ENCODE measurements at regions not wholly inside any gene's neighbourhood (a gene's known extent, or its start where the extent isn't known, plus 50 kb on each side); places are given as distances from the start of the nearest gene placed in this dataset.

DNA sequence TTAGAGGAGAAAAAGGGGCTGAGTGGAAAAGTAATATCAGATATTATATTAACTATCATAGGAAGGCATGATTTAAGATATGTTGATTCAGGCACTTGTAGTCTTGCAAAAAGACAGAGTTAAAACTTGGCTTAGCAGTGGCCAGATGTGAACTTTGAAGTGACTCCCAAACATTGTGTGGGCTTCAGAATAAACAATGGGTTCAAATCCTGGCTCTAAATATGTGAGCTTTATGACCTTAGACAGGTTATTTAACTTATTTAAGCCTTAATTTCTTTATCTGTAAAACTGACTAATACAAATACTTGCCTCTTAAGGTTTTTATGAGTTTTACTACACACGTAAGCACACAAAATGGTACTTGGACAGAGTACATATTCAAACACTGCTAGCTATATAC is 85.9 kb downstream of the TNFSF18 start:
- H3K9me3 Mint-ChIP-seq = peaks cover 0 to 2% (median 0%) of the 10 kb centered on the region in 5 donors
- no peaks in the 10 kb centered on the region for H3K36me3 ChIP-seq (ENCODE audit: insufficient read depth, low read length)
- H3K4me1 ChIP-seq (ENCODE audit: insufficient read depth, low read length) = no peaks in the 10 kb centered on the region
- DNase-seq = no peak
- no peaks in the 10 kb centered on the region for H3K27me3 ChIP-seq (ENCODE audit: insufficient read depth, low read length, poor library complexity, severe bottlenecking)
- H3K27ac ChIP-seq (ENCODE audit: low read depth, low read length) = no peak overlapping the region
- peaks cover 0 to 2% of the 10 kb centered on the region in 2 donors for H3K27me3 Mint-ChIP-seq
- POLR2A ChIA-PET = no interaction called here
- no peaks in the 10 kb centered on the region for H3K9me3 ChIP-seq (ENCODE audit: low read length)
- no peaks in the 10 kb centered on the region for H3K36me3 Mint-ChIP-seq
- no peak overlapping the region for H3K27ac Mint-ChIP-seq
- no peaks in the 10 kb centered on the region for H3K4me1 Mint-ChIP-seq
- H3K4me3 Mint-ChIP-seq = no peak overlapping the region
- no peak overlapping the region for H3K4me3 ChIP-seq (ENCODE audit: low read length)
- CTCF ChIA-PET = interaction anchor here (1.5 kb wide), 1 partner anchor 8 kb away, joined by 3 read pairs; no protein-coding TSS in a partner anchor

DNA sequence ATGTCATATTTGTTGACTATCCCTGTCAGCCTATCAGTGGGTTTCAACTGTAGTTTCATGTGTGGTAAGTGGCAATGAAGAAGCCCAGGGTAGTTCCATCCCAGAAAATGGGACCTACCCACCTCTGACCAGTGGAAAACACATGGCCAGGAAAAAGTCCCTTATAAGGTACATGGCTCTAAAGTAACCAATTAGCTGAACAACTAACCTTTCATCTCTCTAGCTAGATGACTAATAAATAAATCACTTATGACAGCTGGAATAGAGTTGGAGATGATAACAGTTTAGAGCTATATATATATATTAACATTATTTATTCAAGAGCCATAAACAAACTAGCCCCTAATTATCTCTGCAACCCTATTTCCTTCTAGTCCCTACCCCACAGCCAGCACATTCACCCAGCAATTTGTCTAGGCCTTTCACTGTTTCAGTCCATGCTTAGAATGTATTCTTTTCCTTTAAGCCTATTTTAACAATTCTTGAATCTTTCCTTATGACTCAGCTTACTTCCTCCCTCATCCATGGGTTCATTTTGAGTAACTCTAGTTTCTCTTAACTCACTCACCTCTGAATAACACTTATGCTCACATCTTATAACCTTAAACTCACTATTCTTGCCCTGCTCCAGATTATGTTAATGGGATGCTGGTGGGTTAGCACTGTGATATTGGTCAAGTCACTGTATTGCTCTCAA is 83.7 kb downstream of the TNFSF18 start:
- peak overlapping the region in 1 of 8 donors; percentile 42 for H3K27ac Mint-ChIP-seq
- H3K4me3 Mint-ChIP-seq = no peak overlapping the region
- H3K27ac ChIP-seq (ENCODE audit: low read depth, low read length) = no peak overlapping the region
- ChIA-PET CTCF (no interaction called here), POLR2A (no interaction called here)
- H3K9me3 ChIP-seq (ENCODE audit: low read length) = no peaks in the 10 kb centered on the region
- H3K36me3 ChIP-seq (ENCODE audit: insufficient read depth, low read length) = no peaks in the 10 kb centered on the region
- no peaks in the 10 kb centered on the region for H3K4me1 Mint-ChIP-seq
- no peak overlapping the region for H3K4me3 ChIP-seq (ENCODE audit: low read length)
- no peak for DNase-seq
- H3K27me3 Mint-ChIP-seq = peaks cover 0 to 2% of the 10 kb centered on the region in 2 donors
- H3K9me3 Mint-ChIP-seq = peaks cover 0 to 2% (median 0%) of the 10 kb centered on the region in 5 donors
- no peaks in the 10 kb centered on the region for H3K4me1 ChIP-seq (ENCODE audit: insufficient read depth, low read length)
- H3K27me3 ChIP-seq (ENCODE audit: insufficient read depth, low read length, poor library complexity, severe bottlenecking) = no peaks in the 10 kb centered on the region
- H3K36me3 Mint-ChIP-seq = no peaks in the 10 kb centered on the region

DNA sequence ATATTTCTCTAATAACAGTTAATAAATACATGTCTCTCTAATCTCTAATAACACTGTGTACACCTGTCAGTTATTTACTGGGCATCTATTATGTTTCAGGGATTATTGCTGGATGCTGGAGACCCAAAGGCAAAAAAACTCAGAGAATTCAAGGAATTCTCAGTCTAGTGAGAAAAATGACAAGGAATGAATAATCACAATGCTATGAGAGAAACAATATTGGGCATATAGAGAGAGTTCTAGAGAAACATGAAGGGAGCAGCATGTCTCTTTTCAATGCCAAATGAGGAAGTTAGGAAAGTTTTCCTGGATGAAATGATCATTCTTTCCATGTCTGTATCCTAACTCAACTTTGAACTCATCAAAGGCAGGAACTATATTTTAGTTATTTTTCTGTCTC is 82.8 kb downstream of the TNFSF18 start:
- ChIA-PET POLR2A (no interaction called here), CTCF (no interaction called here)
- Histone ChIP-seq H3K4me1 (ENCODE audit: insufficient read depth, low read length) (no peaks in the 10 kb centered on the region), H3K4me3 (ENCODE audit: low read length) (no peak overlapping the region), H3K27me3 (ENCODE audit: insufficient read depth, low read length, poor library complexity, severe bottlenecking) (no peaks in the 10 kb centered on the region), H3K9me3 (ENCODE audit: low read length) (no peaks in the 10 kb centered on the region), H3K27ac (ENCODE audit: low read depth, low read length) (no peak overlapping the region), H3K36me3 (ENCODE audit: insufficient read depth, low read length) (no peaks in the 10 kb centered on the region)
- Mint-ChIP-seq H3K9me3 (no peaks in the 10 kb centered on the region), H3K4me3 (no peak overlapping the region), H3K27me3 (no peaks in the 10 kb centered on the region), H3K36me3 (no peaks in the 10 kb centered on the region), H3K27ac (no peak overlapping the region), H3K4me1 (no peaks in the 10 kb centered on the region)
- DNase-seq = no peak

DNA sequence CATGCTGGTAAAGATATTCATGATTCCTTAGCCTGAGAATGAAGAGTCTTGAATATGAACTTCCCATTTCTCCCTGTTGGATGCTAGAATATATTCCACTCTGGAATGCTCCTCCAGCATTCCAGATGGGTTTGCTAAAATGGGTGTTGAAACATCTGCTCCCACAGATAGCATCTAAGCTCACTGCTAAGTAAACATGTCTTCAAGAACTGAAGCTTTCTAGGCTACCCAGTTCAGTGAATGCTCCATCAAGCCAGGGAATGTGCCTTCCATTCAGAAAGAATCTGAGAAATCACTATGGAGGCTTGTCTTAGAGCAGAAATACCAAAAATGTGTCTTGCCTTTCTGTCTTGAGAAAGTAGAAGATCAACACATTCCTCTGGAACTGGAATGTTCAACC is 81.1 kb downstream of the TNFSF18 start:
- no peaks in the 10 kb centered on the region for H3K36me3 Mint-ChIP-seq

DNA sequence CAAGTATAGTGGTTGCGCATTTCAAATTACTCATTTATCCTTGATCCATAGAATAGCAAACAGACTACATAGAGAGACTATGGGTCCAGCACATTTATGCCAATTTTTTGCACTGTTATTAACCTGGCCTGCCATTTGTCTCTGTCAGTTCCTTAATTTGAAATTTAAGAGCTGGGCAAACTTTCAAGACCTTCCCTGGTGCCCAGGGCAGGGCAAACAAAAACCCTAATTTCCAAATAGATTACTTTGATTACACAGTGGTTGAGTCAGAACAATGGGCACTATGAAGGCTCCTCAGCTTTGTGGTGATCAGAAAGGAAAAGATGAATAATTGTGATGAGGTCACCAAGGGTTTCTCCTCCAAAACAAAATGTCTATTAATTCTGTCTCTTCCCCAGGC is 80.6 kb downstream of the TNFSF18 start:
- Mint-ChIP-seq H3K27ac (no peak overlapping the region), H3K4me3 (no peak overlapping the region), H3K4me1 (no peaks in the 10 kb centered on the region), H3K9me3 (no peaks in the 10 kb centered on the region), H3K27me3 (no peaks in the 10 kb centered on the region), H3K36me3 (no peaks in the 10 kb centered on the region)
- H3K27ac ChIP-seq (ENCODE audit: low read depth, low read length) = no peak overlapping the region
- no peaks in the 10 kb centered on the region for H3K4me1 ChIP-seq (ENCODE audit: insufficient read depth, low read length)
- CTCF ChIA-PET = no interaction called here
- no peak for DNase-seq
- no peaks in the 10 kb centered on the region for H3K27me3 ChIP-seq (ENCODE audit: insufficient read depth, low read length, poor library complexity, severe bottlenecking)
- no peak overlapping the region for H3K4me3 ChIP-seq (ENCODE audit: low read length)
- H3K9me3 ChIP-seq (ENCODE audit: low read length) = no peaks in the 10 kb centered on the region
- H3K36me3 ChIP-seq (ENCODE audit: insufficient read depth, low read length) = no peaks in the 10 kb centered on the region
- POLR2A ChIA-PET = no interaction called here

More for the DNA sequence above, 81.1 kb downstream of the TNFSF18 start:
- POLR2A ChIA-PET = no interaction called here
- Histone ChIP-seq H3K4me3 (ENCODE audit: low read length) (no peak overlapping the region), H3K9me3 (ENCODE audit: low read length) (no peaks in the 10 kb centered on the region), H3K4me1 (ENCODE audit: insufficient read depth, low read length) (no peaks in the 10 kb centered on the region), H3K27ac (ENCODE audit: low read depth, low read length) (no peak overlapping the region), H3K27me3 (ENCODE audit: insufficient read depth, low read length, poor library complexity, severe bottlenecking) (no peaks in the 10 kb centered on the region), H3K36me3 (ENCODE audit: insufficient read depth, low read length) (no peaks in the 10 kb centered on the region)
- CTCF ChIA-PET = no interaction called here
- Mint-ChIP-seq H3K9me3 (no peaks in the 10 kb centered on the region), H3K27ac (no peak overlapping the region), H3K27me3 (no peaks in the 10 kb centered on the region), H3K4me1 (no peaks in the 10 kb centered on the region), H3K4me3 (no peak overlapping the region)
- DNase-seq = no peak

DNA sequence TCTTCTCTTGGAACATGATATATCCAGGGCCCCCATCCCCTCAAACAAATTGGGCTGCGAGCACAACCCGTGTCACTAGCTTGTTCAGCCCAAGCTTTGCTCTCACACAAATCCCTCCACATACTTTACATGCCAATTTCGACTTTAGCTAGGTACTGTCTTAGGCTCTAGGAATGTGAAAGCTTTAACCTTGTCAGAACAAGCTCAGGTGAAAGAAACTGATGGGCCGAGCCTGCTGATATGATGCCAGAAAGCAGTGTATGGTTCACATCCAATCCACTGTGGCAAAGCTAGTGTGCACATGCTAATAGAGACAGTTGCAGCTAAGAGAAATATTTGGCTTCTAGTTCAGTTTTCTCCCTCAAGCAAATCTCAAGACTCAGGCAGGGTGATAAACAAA is 79.5 kb downstream of the TNFSF18 start:
- no peak overlapping the region for H3K4me3 Mint-ChIP-seq
- CTCF ChIA-PET = no interaction called here
- Histone ChIP-seq H3K4me1 (ENCODE audit: insufficient read depth, low read length) (no peaks in the 10 kb centered on the region), H3K27me3 (ENCODE audit: insufficient read depth, low read length, poor library complexity, severe bottlenecking) (no peaks in the 10 kb centered on the region), H3K9me3 (ENCODE audit: low read length) (no peaks in the 10 kb centered on the region), H3K36me3 (ENCODE audit: insufficient read depth, low read length) (no peaks in the 10 kb centered on the region), H3K4me3 (ENCODE audit: low read length) (no peak overlapping the region), H3K27ac (ENCODE audit: low read depth, low read length) (no peak overlapping the region)
- no peaks in the 10 kb centered on the region for H3K36me3 Mint-ChIP-seq
- H3K4me1 Mint-ChIP-seq = no peaks in the 10 kb centered on the region
- no peaks in the 10 kb centered on the region for H3K9me3 Mint-ChIP-seq
- H3K27me3 Mint-ChIP-seq = no peaks in the 10 kb centered on the region
- H3K27ac Mint-ChIP-seq = no peak overlapping the region
- no peak for DNase-seq
- POLR2A ChIA-PET = no interaction called here

DNA sequence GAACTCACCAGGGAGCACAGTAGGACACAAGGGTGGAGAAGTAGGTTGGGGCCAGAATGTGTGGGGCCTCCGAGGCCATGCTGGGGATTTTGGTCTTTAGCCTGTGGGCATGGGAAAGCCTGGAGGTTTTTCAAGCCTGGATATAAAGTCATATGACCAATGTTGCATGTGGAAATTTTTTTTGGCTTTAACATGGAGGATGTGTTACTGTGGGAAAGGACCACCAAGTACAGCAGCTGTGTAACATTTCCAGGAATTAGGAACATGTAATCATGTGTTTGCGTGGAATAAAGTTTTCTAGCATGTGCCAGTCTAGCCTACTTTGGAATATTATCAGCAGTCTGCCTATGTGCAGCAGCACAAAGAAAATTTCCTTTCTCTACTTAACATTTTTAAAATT is 78.5 kb downstream of the TNFSF18 start:
- POLR2A ChIA-PET = no interaction called here
- no peaks in the 10 kb centered on the region for H3K36me3 Mint-ChIP-seq
- H3K27ac ChIP-seq (ENCODE audit: low read depth, low read length) = no peak overlapping the region
- H3K4me3 ChIP-seq (ENCODE audit: low read length) = no peak overlapping the region
- H3K27me3 Mint-ChIP-seq = no peaks in the 10 kb centered on the region
- DNase-seq = no peak
- H3K9me3 ChIP-seq (ENCODE audit: low read length) = no peaks in the 10 kb centered on the region
- H3K4me1 Mint-ChIP-seq = no peaks in the 10 kb centered on the region
- no peak overlapping the region for H3K4me3 Mint-ChIP-seq
- no peaks in the 10 kb centered on the region for H3K36me3 ChIP-seq (ENCODE audit: insufficient read depth, low read length)
- no peaks in the 10 kb centered on the region for H3K9me3 Mint-ChIP-seq
- H3K4me1 ChIP-seq (ENCODE audit: insufficient read depth, low read length) = no peaks in the 10 kb centered on the region
- H3K27ac Mint-ChIP-seq = no peak overlapping the region
- CTCF ChIA-PET = no interaction called here
- no peaks in the 10 kb centered on the region for H3K27me3 ChIP-seq (ENCODE audit: insufficient read depth, low read length, poor library complexity, severe bottlenecking)

DNA sequence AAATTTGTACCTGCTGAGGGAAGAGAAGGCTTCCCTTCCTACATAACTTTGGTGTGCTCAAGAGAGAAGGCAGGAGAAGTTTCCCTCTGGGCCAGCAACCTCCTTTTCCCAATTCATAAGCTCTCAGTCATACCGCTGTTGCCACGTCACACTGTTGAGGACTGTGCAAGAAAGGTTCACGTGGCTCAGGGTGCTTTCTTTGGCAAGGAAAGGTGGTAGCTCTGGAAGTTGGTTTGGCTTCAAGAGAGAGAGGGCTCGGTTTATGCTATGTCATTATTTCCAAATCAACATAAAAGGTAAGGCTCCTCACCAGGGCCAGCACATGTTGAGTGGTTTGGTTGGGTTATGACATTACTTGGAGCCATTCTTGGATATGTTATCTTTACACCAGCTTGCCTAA is 77.3 kb downstream of the TNFSF18 start:
- Histone ChIP-seq H3K36me3 (ENCODE audit: insufficient read depth, low read length) (no peaks in the 10 kb centered on the region), H3K27ac (ENCODE audit: low read depth, low read length) (no peak overlapping the region), H3K4me1 (ENCODE audit: insufficient read depth, low read length) (no peaks in the 10 kb centered on the region), H3K4me3 (ENCODE audit: low read length) (no peak overlapping the region), H3K9me3 (ENCODE audit: low read length) (no peaks in the 10 kb centered on the region), H3K27me3 (ENCODE audit: insufficient read depth, low read length, poor library complexity, severe bottlenecking) (no peaks in the 10 kb centered on the region)
- H3K36me3 Mint-ChIP-seq = no peaks in the 10 kb centered on the region
- H3K27ac Mint-ChIP-seq = no peak overlapping the region
- POLR2A ChIA-PET = no interaction called here
- H3K27me3 Mint-ChIP-seq = no peaks in the 10 kb centered on the region
- H3K4me1 Mint-ChIP-seq = no peaks in the 10 kb centered on the region
- CTCF ChIA-PET = interaction anchor here (1.1 kb wide), 1 partner anchor 9 kb away, joined by 3 read pairs; no protein-coding TSS in a partner anchor
- no peak for DNase-seq
- H3K4me3 Mint-ChIP-seq = no peak overlapping the region
- no peaks in the 10 kb centered on the region for H3K9me3 Mint-ChIP-seq

All from CD8-positive, alpha-beta memory T cell (primary cell).